ENCODE measurements at regions not wholly inside any gene's neighbourhood (a gene's known extent, or its start where the extent isn't known, plus 50 kb on each side); places are given as distances from the start of the nearest gene placed in this dataset.

- TF ChIP-seq CTCF (IDR thresholded peaks at IDR 0.05; ENCODE audit: insufficient read depth, low read length, poor library complexity, severe bottlenecking) (no peak), EZH2phosphoT487 (conservative IDR thresholded peaks at IDR 0.05; ENCODE audit: low read length) (no peak)
Observed at GRCh38 chr13:62544928-62545327, 1129.3 kb upstream of the PCDH20 start.

Measured in SU-DHL-6 (cell line).